ENCODE measurements at regions not wholly inside any gene's neighbourhood (a gene's known extent, or its start where the extent isn't known, plus 50 kb on each side); places are given as distances from the start of the nearest gene placed in this dataset.

GRCh38 chr18:27724362-27724761 is 452.6 kb downstream of the CDH2 start:
- WGBS, 10 experiments = 0 to 100% (median 73%) methylated on average over 1 to 2 of the region's 2 CpGs
- ATAC-seq (replicated peaks in 6 of 8) = peak in 4 of 8 experiments; percentile 33 to 53 (median 44)
- H3K4me1 ChIP-seq (replicated peaks in 1 of 2) = peaks cover 18% of the 10 kb centered on the region in 2 donors
- H3K4me3 ChIP-seq = no peak overlapping the region
- in situ Hi-C loops (cut with MboI; ENCODE audit: low pct_unique_long_range_greater_than_20kb in 2 of 9, low sequenced_read_pairs in 9 of 9, unreplicated experiment in 9 of 9) = no loop called here
- no peak overlapping the region for H3K27ac ChIP-seq

GRCh38 chr18:27723168-27723567 is 453.8 kb downstream of the CDH2 start:
- H3K27ac ChIP-seq = no peak overlapping the region
- no peak overlapping the region for H3K4me3 ChIP-seq
- in situ Hi-C loops (cut with MboI; ENCODE audit: low pct_unique_long_range_greater_than_20kb in 2 of 9, low sequenced_read_pairs in 9 of 9, unreplicated experiment in 9 of 9) = no loop called here
- ATAC-seq (replicated peaks in 6 of 8) = no peak
- H3K4me1 ChIP-seq (replicated peaks in 1 of 2) = peaks cover 18 to 19% of the 10 kb centered on the region in 2 donors
- WGBS, 10 experiments = 0 to 88% (median 76%) methylated on average over 1 of the region's 1 CpG; no CpG with 5 or more reads in 2 of the 10 experiments

GRCh38 chr18:27719680-27720079 is 457.2 kb downstream of the CDH2 start:
- peaks cover 19 to 25% of the 10 kb centered on the region in 2 donors for H3K4me1 ChIP-seq (replicated peaks in 1 of 2)
- no peak overlapping the region for H3K27ac ChIP-seq
- ATAC-seq (replicated peaks in 6 of 8) = peak in 3 of 8 experiments; percentile 42 to 66 (median 64)
- in situ Hi-C loops (cut with MboI; ENCODE audit: low pct_unique_long_range_greater_than_20kb in 2 of 9, low sequenced_read_pairs in 9 of 9, unreplicated experiment in 9 of 9) = no loop called here
- H3K4me3 ChIP-seq = no peak overlapping the region
- WGBS, 10 experiments = 0 to 61% (median 29%) methylated on average over 2 to 6 of the region's 6 CpGs; no CpG with 5 or more reads in 2 of the 10 experiments

DNA sequence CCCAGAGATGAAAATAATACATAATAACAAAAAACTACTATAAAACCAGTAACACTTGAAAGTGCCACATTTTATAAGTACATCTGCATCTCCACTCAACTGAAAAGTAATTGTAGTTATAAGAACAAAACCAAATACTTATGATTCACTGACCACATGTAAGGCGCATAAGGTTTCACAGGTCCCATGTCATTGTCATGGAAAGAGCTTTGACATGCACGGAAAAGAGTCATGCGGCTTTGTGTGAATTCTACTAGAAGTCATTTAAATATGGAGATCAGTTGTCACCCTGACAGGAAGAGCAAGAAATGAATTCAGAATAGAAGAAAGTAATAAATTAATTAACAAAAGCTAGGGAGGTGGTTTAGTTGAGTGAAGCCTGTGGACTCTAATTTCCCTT is 459.1 kb downstream of the CDH2 start:
- Histone ChIP-seq H3K4me1 (replicated peaks in 1 of 2) (peaks cover 19 to 30% of the 10 kb centered on the region in 2 donors), H3K27ac (no peak overlapping the region), H3K4me3 (no peak overlapping the region)
- 5 to 77% (median 60%) methylated on average over 2 to 3 of the region's 3 CpGs; no CpG with 5 or more reads in 1 of the 10 experiments for WGBS, 10 experiments
- in situ Hi-C loops (cut with MboI; ENCODE audit: low pct_unique_long_range_greater_than_20kb in 2 of 9, low sequenced_read_pairs in 9 of 9, unreplicated experiment in 9 of 9) = no loop called here
- ATAC-seq (replicated peaks in 6 of 8) = peak in 3 of 8 experiments; percentile 79 to 85 (median 83)

GRCh38 chr18:27717250-27717649 is 459.7 kb downstream of the CDH2 start:
- Histone ChIP-seq H3K4me3 (no peak overlapping the region), H3K27ac (no peak overlapping the region), H3K4me1 (replicated peaks in 1 of 2) (peaks cover 25 to 36% of the 10 kb centered on the region in 2 donors)
- no peak for ATAC-seq (replicated peaks in 6 of 8)
- in situ Hi-C loops (cut with MboI; ENCODE audit: low pct_unique_long_range_greater_than_20kb in 2 of 9, low sequenced_read_pairs in 9 of 9, unreplicated experiment in 9 of 9) = no loop called here
- WGBS, 10 experiments = 0 to 96% (median 69%) methylated on average over 2 to 4 of the region's 4 CpGs; no CpG with 5 or more reads in 2 of the 10 experiments

DNA sequence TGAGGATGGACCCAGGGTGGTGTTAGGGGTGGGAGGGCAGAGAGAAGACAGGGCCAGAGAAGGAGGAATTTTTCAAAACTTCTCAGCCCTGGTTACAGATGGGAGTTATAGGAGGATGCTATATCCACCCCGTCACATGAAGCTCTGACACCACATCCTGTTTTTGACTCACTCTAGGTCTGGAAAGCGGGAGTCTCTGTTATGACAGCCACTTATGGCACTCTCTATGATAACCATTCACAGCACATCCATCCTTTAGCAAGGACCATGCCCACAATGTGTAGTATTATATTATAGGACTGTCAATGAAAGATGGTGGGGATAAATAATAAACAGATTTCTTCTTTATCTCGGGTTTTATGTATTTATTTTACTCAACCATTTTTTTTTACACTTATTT is 461.2 kb downstream of the CDH2 start:
- in situ Hi-C loops (cut with MboI; ENCODE audit: low pct_unique_long_range_greater_than_20kb in 2 of 9, low sequenced_read_pairs in 9 of 9, unreplicated experiment in 9 of 9) = no loop called here
- Histone ChIP-seq H3K27ac (no peak overlapping the region), H3K4me3 (no peak overlapping the region), H3K4me1 (replicated peaks in 1 of 2) (peaks cover 30 to 43% of the 10 kb centered on the region in 2 donors)
- no peak for ATAC-seq (replicated peaks in 6 of 8)
- WGBS, 10 experiments = 0 to 100% (median 84%) methylated on average over 1 to 2 of the region's 3 CpGs; no CpG with 5 or more reads in 2 of the 10 experiments

GRCh38 chr18:27713738-27714095 is 463.2 kb downstream of the CDH2 start:
- in situ Hi-C loops (cut with MboI; ENCODE audit: low pct_unique_long_range_greater_than_20kb in 2 of 9, low sequenced_read_pairs in 9 of 9, unreplicated experiment in 9 of 9) = no loop called here
- Histone ChIP-seq H3K4me1 (replicated peaks in 1 of 2) (peaks cover 26 to 36% of the 10 kb centered on the region in 2 donors), H3K4me3 (no peak overlapping the region), H3K27ac (no peak overlapping the region)
- WGBS, 10 experiments = 0 to 92% (median 37%) methylated on average over 1 to 3 of the region's 3 CpGs; no CpG with 5 or more reads in 1 of the 10 experiments
- peak in 6 of 8 experiments; percentile 36 to 80 (median 65) for ATAC-seq (replicated peaks in 6 of 8)

DNA sequence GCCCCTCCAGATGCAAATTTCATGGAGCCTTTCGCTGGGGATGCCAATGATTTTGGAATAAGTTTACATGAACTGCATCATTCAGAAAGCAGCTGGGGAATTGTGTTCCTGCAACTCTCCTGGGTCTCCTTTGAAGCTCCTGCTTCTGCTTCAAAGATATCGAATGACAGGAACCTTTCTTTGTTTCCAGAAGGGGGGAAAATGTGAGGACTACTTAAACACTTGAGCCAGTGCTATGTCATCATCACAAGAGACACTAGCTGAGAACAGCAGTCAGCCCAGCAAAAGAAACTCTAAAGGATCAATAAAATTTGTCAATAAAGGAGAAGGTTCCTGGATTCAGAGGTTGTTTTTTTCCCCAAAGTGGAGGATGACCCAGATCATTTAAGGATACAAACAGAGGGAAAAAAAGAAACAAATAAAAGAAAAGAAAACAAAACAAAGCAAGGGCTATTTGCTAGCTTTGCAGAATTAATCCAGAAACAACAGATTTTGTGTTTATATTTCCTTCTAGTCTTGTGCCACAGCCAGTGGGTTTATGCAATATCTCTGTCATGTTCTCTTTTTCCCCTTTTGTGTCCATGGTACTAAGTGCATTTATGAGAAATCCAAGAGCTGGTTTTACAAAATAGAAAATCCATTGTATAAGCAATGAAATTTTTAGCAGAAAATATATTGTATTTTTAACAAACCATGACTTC is 463.7 kb downstream of the CDH2 start:
- in situ Hi-C loops (cut with MboI; ENCODE audit: low pct_unique_long_range_greater_than_20kb in 2 of 9, low sequenced_read_pairs in 9 of 9, unreplicated experiment in 9 of 9) = no loop called here
- Histone ChIP-seq H3K27ac (no peak overlapping the region), H3K4me3 (no peak overlapping the region), H3K4me1 (replicated peaks in 1 of 2) (peaks cover 26 to 36% of the 10 kb centered on the region in 2 donors)
- ATAC-seq (replicated peaks in 6 of 8) = peak in 3 of 8 experiments; percentile 25 to 34 (median 33)
- WGBS, 10 experiments = 0 to 40% (median 14%) methylated on average over 1 to 2 of the region's 2 CpGs; no CpG with 5 or more reads in 1 of the 10 experiments

DNA sequence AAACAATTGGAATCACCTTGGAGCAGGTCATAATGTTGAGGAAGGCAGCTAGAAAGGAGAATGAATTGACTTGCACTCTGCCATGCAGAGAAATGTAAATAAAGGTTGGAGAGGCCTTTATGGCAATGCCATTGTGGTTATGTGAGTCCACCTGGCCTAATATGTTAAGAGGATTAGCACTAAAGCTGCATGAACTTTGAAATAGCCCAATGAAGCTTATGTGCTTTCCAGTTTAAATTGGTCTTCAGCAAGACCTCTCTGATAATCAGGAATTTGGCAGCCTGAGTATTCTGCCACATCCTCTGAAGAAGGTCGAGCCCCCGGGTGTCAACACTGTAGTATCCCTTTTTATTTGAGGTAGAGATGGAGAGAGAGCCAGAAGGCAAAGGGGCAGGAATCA is 464.9 kb downstream of the CDH2 start:
- H3K27ac ChIP-seq = no peak overlapping the region
- peak in 1 of 8 experiments; percentile 36 for ATAC-seq (replicated peaks in 6 of 8)
- in situ Hi-C loops (cut with MboI; ENCODE audit: low pct_unique_long_range_greater_than_20kb in 2 of 9, low sequenced_read_pairs in 9 of 9, unreplicated experiment in 9 of 9) = no loop called here

DNA sequence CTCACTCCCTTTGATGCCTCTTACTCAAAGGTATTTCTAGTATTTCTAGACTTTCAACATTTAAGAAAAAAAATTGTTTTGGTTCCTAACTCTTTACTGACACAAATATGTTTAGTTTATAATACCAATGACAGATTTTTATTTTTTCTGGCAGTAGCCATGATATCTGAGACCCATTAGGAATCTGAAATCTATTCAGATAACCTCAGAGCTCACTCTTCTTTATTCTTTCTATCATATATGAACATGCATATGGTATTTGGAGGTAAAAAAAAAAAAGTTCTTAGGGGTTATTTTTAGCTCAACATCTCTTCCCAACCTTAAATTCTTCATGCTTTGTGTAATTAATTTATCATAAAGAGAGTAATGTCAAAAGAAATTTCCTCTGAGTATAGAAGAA is 465.5 kb downstream of the CDH2 start:
- in situ Hi-C loops (cut with MboI; ENCODE audit: low pct_unique_long_range_greater_than_20kb in 2 of 9, low sequenced_read_pairs in 9 of 9, unreplicated experiment in 9 of 9) = no loop called here
- Histone ChIP-seq H3K4me1 (replicated peaks in 1 of 2) (peaks cover 26 to 29% of the 10 kb centered on the region in 2 donors), H3K27ac (no peak overlapping the region), H3K4me3 (no peak overlapping the region)
- ATAC-seq (replicated peaks in 6 of 8) = no peak

More for the DNA sequence above, 464.9 kb downstream of the CDH2 start:
- Histone ChIP-seq H3K4me1 (replicated peaks in 1 of 2) (peaks cover 26 to 30% of the 10 kb centered on the region in 2 donors), H3K4me3 (no peak overlapping the region)
- 0 to 37% (median 10%) methylated on average over 2 of the region's 2 CpGs; no CpG with 5 or more reads in 3 of the 10 experiments for WGBS, 10 experiments

GRCh38 chr18:27709344-27709743 is 467.6 kb downstream of the CDH2 start:
- H3K27ac ChIP-seq = no peak overlapping the region
- peaks cover 25 to 28% of the 10 kb centered on the region in 2 donors for H3K4me1 ChIP-seq (replicated peaks in 1 of 2)
- no peak overlapping the region for H3K4me3 ChIP-seq
- no peak for ATAC-seq (replicated peaks in 6 of 8)
- 20 to 100% (median 89%) methylated on average over 1 of the region's 1 CpG; no CpG with 5 or more reads in 2 of the 10 experiments for WGBS, 10 experiments
- in situ Hi-C loops (cut with MboI; ENCODE audit: low pct_unique_long_range_greater_than_20kb in 2 of 9, low sequenced_read_pairs in 9 of 9, unreplicated experiment in 9 of 9) = no loop called here

DNA sequence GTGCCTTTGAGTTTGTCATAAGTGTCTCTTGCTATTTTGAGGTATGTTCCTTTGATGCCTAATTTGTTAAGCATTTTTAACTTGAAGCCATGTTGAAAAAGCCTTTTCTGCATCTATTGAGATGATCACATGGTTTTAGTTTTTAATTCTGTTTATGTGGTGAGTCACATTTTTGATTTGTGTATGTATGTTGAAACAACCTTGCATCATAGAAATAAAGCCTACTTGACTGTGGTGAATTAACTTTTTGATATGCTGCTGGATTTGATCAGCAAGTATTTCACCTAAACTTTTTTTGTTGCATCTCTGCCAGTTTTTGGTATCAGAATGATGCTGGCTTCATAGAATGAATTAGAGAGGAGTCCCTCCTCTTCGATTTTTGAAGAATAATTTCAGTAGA is 469.7 kb downstream of the CDH2 start:
- in situ Hi-C loops (cut with MboI; ENCODE audit: low pct_unique_long_range_greater_than_20kb in 2 of 9, low sequenced_read_pairs in 9 of 9, unreplicated experiment in 9 of 9) = no loop called here

DNA sequence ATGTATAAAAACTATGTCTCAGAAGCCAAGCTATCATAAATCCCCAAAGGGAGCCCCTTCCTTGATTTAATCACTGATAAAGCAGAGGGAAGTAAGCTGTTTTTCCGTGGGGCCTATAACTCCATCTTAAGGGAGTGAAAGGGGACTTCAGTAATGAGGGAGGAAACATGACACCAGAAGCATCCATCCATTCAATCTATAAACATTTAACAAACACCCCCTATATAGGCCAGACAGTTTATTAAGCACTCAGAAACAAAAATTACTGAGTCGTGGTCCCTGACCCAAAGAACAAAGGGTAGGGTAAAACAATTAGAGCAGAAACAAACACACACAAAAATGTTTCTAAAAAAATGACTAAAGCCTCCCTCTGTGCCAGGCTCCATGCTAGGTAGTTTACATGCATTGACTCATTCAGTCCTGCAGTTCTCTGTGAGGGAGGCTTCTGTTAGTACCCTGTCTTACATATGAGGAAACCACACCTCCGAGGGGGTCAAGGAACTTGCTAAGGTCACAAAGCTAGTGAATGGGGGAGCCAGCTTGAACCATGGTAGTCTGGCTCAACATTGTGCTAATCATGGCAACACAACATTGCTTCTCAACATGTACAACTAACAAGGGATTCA is 472.1 kb downstream of the CDH2 start:
- H3K27ac ChIP-seq = no peak overlapping the region
- H3K4me3 ChIP-seq = no peak overlapping the region
- in situ Hi-C loops (cut with MboI; ENCODE audit: low pct_unique_long_range_greater_than_20kb in 2 of 9, low sequenced_read_pairs in 9 of 9, unreplicated experiment in 9 of 9) = no loop called here
- ATAC-seq (replicated peaks in 6 of 8) = no peak
- 0 to 60% (median 27%) methylated on average over 1 to 3 of the region's 3 CpGs; no CpG with 5 or more reads in 2 of the 10 experiments for WGBS, 10 experiments
- H3K4me1 ChIP-seq (replicated peaks in 1 of 2) = peaks cover 0 to 7% of the 10 kb centered on the region in 2 donors

More for the DNA sequence above, 469.7 kb downstream of the CDH2 start:
- no peak overlapping the region for H3K4me3 ChIP-seq
- ATAC-seq (replicated peaks in 6 of 8) = no peak
- no peak overlapping the region for H3K27ac ChIP-seq
- 0 to 100% (median 17%) methylated on average over 1 of the region's 1 CpG; no CpG with 5 or more reads in 3 of the 10 experiments for WGBS, 10 experiments
- peaks cover 5 to 6% of the 10 kb centered on the region in 2 donors for H3K4me1 ChIP-seq (replicated peaks in 1 of 2)

Data from motor neuron (in vitro differentiated cells).